DMS79 treated with DMSO at 0.1 percent for 48 hours (cell line): ENCODE measurements at regions not wholly inside any gene's neighbourhood (a gene's known extent, or its start where the extent isn't known, plus 50 kb on each side); places are given as distances from the start of the nearest gene placed in this dataset.

Source experiments
- DNase-seq: peaks from one replicate; lab custom pipeline; 2025; lab: John Stamatoyannopoulos, UW

DNA sequence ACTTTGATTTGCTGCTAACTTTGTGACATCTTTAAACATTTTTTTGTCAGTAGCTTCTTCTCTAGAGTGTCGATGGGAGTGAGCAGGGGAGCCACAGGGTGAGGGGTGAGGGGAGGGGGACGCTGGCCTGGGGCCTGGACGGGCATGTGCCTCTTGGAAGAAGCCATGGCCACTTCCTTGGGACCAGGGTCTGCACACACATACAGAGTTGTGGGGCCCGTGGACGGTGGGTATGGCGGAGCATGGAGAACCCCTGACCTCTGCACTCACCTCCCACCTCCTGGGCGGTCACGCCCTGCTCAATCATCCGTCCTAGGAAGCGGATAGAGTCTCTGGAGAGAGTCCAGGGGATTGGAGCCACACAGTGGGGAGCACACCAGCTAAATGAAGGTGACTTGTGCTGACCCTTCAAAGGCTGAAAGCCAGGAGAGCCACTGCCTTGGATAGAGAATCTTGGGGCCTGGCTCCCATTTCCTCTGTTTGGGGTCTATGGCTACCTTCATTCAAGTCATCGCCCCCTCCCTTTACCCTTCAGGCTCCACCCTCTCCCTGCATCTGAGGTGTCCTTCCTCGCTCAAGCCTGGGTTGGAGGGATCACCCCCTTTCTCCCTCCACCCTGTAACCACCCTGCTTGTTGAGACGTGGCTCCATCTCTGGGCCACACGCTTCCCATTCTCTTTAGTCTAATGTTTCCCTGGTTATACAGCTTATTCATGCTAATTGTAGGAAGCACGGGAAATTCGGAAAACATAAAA is 63.9 kb upstream of the HAAO start:
- no peak for DNase-seq

DNA sequence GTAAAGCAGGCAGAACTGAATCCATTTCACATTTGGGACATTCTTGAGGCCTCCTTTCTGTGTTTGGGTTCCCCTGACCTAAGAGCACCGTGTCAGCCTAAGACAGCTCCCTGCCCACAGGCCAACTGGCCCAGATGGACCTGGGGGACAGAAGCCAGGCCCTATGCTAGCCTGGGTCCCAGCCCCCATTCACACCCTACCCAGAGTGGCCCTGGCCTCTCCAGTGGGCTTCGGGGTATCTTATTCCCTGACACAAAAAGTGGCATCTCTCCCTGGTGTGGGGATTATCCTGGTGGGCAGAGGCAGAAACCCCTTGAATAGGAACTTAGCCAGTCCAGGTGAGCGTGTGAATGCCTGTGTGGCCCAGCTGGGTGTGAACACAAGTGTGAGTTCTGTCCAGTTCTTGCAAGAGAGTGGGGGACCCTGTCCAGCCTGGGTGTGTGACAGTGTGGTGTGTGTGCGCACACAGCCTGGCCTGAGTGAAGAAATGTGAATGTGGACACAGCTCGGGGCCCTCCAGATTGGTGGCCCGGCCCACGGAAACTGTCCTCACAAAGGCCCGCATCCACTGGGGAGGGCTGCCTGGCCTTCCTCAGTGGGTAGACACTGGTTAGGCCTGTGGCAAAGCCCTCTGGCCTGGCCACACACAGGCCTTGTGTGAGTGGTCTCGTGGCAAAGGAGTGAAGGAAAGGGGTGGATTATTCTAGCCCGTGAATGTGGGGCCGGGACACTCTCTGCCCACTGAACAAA is 63.0 kb upstream of the HAAO start:
- DNase-seq = no peak

DNA sequence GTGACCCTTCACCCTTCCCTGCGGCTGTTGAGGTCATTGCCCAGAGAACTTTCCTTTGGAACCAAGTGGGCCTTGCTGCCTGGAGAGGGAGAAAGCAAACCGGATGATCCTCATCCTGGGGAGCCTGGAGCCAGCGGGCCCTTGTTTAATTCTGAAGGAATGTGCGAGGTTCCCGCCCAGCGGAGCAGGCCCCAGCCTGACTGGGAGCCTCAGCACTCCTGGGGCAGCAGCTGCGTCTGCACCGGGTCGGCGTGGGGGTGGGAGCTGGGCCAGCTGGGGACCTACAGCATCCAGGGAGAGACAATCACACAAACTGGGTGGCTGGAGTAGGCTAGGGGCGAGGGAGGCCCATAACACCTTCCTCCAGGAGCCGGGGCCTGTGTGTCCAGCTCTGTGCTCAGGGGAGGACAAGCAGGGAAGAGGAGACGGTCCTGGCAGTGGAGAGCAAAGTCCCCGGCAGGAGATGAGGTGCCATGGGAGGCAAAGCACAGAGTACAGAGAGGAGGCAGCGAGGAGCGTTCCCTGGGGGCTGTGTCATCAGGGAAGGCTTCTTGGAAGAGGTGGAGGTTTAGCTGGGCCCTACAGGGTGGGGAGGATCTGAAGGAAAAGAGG is 61.9 kb upstream of the HAAO start:
- no peak for DNase-seq

DNA sequence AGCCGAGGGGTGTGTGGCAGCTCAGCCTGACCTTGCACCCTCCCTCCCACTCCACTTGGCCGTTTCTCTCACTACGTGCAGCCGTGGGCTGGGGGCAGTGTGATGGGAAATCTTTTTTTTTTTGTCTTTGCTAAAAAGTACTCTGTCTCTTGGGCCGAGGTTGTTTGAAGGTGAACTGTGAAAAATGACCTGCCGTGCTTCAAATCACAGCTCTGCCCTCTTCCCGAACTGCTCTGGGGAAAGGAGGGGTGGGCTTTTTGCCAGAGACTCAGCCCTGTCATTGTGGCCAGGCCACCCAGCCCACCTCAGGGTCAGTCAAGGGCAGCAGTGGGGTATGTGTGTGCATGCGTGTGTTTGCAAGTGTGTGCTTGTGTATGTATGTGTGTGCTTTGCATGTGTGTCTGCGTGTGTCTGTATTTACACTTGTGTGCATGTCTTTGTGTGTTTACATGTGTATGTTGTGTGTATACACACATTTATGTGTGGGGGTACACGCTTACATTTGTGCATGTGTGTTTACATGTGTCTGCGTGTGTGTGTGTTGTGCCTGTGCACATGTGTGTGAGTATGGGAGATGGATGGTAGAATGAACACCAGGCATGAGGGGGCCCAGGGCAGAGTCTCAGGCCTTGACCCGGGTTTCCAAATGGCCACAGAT is 61.3 kb upstream of the HAAO start:
- no peak for DNase-seq

DNA sequence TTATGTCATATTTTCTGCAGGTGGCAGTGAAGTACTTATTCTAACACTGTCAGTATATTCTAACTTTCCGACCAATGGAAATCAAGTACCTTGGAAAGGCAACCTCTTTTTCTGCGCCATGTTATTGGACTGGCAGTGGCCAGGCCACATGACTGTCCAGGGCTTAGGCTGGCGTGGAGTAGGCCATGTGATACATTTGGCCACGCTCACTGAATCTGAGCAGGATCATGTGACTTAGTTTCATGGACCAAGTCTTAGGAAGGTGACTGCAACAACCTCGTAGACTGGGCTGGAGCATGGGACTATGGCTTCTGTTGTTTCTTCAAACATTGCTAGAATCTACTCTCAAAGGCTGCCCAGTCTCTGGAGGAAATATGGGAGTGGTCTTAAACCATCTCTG is 60.4 kb upstream of the HAAO start:
- no peak for DNase-seq

DNA sequence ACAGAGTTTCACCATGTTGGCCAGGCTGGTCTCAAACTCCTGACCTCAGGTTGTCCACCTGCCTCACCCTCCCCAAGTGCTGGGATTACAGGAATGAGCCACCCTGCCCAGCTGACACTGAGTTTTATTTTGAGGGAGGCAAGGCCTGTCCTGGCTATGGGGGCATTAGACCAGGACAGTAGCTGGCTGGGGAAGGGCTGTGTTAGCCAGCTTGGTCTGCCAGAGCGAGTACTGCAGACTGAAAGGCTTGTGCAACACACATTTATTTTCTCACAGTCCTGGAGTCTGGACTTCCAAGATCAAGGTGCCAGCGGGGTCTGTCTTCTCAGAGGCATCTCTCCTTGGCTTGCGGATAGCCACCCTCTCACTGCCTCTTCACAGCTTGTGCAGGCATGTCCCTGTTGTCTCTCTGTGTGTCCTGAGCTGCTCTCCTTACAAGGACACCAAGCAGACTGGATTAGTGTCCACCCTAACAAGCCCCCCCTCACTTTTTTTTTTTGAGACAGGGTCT is 59.4 kb upstream of the HAAO start:
- no peak for DNase-seq

DNA sequence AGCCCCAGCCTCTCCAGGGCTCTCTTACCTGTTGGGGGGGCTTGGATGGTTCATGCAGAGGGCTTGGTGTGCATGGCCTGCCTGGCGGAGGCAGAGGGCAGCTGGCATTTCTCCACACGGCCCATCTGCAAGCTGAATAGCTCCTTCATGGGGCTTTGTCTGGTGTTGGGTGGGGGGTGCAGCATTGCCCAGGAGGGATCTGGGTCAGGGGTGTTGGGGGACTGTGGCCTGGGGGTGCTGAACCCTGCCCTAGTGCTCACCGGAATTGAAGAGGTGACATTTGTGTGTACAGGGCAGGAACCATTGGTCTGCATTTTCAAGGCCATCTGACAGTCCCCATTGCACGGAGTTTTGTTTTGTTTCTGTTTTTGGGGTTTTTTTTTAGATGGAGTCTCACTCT is 58.8 kb upstream of the HAAO start:
- DNase-seq = no peak

DNA sequence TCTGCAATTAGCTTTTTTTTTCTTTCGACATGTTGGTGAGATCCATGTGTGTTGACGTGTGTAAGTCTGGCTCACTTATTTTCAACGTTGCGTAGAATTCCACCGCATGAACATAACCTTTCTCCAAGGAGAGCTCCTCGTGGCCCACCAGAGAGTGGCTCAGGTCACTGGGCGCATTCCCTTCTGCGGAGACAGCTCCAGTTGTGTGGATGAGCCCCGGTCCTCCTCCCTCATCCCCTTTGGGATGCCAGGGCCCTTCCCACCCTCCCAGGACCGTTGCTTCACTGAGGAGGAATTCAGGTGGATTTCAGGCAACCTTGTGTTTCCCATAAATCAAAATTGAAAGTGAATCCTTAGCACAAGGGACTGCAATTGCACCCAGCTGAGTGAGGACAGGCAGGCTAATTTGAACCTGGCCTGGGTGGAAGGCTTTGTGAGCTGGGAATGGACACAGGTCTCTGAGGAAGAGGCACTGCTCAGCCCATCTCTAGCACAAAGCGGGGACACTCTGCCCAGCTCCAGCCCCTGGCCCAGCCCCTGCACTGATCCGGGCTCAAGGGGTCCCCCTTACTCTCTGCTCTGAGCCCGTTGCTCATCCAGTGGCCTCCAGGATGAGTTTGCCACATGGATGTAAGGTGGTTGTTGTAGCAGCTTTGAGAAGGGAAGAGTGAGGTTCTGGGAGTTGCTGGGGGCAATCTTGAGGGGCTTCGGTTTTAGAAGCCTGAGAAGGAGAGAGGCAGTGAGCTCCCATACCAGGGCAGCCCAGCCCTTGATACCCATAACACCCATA is 57.8 kb upstream of the HAAO start:
- DNase-seq = no peak

DNA sequence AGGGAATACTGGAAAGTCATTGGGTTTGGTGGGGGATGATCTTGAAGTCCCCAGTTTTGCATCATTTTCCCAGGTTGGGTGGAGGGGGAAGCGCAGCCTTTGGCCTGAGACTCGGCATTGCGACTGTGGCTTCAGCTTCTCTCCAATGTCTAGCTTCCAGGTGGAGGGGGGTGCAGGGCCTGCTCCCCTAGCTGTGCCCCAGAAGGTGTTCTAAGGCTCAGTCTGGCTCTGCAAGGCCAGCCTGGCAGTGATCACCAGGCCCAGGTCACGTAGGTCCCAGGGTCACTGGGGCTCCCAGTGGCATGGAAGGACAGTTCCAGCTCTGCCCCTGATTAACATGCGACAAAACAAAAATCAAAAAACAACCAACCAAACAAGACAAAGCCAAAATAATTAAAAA is 56.9 kb upstream of the HAAO start:
- DNase-seq = no peak

DNA sequence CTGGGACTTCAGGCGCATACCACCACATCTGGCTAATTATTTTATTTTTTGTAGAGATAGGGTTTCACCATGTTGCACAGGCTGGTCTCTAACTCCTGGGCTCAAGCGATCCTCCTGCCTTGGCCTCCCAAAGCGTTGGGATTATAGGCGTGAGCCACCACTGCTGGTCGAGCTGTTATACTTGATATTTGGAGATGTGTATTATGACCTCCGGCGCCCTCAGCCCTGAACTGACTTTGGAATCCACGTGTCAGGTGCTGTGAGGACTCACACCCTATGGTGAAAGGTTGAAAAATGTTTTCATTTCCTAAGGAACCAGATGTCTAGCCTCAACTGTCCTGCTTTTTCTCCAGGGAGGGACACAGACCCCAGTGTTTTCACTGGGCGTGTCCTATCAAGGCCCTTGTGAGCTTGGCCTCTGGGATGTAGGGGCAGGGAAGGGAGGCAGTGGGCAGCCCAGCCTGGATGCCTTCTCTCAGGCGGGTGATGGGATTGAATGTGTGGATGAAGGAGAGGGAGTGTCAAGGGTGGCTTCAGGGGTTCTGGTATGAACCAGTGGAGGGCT is 56.4 kb upstream of the HAAO start:
- no peak for DNase-seq

DNA sequence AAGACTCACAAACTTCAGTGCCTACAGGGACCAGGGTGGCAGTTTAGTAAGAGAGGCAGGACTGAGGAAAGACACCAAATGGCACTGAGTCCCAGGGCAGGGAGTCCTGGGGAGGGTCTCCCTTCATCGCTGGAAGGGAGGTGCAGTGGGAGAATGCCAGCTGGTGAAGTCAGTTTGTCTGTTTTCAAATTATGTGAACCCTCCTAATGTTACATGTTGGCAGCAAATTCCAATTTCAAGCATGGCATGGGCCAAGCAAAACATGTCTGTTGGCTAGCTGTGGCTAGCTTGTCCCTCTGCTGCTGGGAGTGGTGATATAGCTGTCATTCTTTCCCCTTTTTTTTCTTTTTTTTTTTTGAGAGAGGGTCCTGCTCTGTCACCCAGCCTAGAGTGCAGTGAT is 55.9 kb upstream of the HAAO start:
- no peak for DNase-seq

DNA sequence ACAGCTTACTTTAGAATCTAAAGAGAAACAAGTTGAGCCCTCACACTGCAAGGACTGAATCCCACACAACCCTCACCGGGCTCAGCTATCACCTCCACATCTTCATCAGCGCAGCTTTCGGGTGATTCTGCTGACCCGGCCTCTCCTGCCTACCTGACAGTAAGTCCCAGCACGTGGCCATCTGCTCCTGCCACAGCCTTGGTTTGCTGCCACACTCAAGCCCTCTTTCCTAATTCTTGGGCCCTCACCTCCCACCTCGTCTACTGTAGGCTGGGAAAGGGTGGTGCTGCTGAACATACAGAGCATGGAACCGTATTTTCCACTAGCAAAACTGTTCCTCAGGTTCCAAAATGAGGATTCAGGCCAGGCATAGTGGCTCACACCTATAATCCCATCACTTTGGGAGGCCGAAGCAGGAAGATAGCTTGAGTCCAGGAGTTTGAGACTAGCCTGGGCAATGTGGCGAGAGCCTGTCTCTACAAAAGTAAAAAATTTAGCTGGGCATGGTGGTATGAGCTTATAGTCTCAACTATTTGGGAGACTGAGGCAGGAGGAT is 55.3 kb upstream of the HAAO start:
- no peak for DNase-seq

DNA sequence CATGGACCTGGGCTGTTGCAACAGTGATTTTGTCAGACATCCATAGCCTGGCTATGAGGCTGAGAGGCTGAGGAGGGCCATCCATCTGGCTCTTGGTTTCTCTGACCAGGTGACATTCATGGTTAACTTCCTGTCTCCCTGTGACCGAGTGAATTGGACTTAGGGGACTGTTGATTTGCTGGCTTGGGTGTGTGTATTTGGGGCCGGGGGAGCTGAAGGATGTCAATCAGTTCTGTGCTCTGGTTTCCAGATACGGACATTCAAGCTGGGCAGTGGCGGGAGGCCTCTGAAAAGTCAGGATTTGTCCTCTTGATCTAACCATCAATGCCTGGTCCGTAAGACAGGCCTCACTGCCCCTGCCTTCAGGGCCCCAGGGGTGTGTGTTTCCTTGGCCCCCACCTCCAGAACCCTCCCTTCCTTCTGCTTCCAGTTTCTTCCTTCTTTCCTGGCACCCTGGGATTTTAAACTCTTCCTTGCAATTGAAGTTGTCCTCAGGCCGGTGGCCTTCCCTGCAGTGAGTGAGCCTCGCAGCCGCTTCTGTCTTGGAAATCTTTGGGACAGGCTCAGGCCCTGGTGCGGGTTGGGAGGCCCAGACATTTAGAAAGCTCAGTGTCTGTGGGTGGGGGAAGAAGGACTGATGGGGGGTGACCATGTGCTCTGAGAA is 54.7 kb upstream of the HAAO start:
- DNase-seq = no peak

DNA sequence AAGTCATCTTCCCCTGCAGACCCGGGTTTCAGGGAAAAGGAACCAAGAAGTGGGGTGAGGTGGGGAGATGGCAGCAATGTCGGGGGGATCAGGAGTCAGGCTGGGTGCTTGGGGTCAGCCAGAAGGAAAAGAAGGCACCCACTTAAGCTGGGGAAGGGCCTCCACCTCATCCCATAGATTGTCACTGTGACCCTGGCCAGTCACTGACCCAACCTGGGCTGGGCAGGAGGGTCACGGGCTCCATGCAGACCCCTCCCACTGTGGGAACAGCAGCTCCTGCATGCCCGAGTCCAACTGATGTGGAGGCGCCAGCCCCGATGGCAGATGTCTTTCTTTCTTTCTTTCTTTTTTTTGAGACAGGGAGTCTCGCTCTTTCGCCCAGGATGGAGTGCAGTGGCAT is 53.6 kb upstream of the HAAO start:
- no peak for DNase-seq

DNA sequence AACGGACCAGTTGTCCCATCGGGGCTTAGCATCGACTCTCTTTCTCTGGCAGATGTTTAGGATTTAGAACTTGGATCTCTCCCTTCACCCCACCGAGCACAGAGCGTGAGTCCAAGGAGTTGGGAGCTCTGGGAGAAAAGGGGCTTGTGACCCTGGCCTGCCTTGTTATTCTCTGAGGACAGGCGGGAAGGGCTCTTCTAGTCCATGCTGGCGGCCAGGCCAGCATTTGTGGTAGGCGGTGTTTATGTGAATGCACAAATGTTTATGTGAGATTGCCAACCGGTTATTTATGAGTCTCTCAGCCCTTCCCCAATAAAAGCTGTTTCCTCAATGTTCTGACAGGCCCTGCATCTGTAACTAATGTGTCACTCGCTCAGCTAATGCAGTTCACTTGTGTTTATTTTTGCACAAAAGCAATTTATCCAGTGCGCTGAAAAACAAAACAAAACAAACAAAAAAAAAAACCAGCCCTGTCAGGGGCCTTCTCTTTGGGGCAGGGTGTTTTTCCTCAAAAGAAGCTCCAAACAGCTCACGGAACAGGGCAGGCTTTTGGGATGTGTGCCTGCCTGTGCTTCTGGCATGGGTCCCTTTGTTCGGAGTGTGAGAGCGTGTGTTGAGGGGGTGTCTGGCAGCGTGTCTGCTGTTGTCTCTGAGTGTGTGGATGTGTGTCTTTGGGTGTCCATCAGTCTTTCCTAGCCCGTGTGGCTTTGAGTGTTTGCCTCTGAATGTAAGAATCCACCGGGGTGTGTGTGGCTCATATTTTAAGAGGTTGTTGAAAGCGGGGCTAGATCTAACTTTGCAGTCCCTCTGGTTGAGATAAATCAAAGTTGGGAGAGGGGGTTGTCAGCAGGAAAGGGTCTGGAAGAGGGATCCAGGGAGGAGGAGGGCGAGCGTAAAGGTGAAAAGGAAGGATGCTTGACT is 52.8 kb upstream of the HAAO start:
- DNase-seq = no peak

DNA sequence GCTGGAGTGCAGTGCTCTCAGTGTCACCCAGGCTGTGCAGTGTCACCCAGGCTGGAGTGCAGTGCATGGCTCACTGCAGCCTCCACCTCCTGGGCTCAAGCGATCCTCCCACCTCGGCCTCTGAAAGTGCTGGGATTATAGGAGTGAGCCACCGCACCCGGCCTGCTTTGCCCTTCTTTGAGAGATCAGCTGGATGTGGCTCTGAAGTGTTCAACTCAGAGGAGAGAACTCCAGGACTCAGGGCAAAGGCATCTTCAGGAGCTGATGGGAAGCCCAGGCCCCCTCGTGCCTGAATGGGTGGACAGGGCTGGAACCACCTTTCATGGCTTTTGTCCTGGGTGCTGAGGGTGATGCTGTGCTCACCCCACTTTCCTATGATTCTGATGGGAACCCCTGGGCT is 52.0 kb upstream of the HAAO start:
- no peak for DNase-seq

DNA sequence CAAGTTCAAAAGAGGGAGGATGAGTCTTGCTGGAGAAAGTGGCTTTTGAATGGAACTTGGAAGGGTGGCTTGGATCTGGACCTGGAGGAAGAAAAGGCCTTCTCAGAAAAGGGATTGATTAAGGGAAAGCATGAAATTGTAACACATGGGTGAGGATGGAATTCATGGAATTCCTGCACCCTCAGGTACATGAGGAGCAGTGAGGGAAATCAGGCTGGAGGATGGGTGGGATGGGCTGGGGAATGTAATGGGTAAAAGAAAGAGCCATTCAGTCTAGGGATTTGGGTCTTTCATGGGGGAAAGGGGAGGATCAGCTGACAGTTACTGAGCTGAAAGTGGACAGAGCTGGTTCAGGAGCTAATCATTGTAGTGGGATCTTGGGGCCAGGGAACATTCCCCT is 51.2 kb upstream of the HAAO start:
- DNase-seq = no peak

DNA sequence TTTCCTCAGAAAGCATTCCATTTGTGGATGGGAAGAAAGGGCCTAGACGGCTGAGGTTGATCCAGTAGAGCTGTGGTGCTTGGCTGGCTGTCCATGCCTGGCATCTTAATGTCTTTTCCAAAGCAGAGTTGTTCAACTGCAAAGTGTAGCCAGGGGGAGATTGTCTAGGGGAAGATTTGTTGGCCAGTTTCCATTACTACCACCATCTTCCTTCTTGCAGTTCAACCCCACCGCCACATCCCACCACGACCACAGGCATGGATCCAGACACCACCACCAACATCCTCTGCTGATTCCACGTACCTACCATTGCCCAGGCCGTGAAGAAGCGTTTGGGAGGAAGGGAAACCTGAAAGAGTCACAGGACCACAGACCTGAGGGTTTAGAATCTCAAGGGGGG is 50.7 kb upstream of the HAAO start:
- DNase-seq = no peak

DNA sequence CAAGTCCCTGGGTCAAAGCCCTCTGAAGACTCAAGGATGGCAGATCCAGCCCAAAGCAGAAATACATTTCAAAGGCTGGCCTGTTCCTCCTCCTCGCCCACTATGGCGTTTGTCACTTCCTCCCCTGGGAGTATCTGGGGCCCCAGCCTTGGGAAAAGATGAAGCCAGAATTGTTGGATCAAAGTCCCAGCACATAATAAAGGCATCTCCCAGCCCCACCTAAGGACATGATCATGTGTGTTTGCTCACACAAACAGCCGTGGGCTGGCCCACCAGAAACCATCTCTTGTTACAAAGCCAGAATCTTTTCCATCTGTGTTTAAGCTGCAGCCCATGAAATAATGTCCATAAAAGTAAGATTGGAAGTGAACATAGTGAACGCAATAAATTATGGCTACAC is 50.1 kb upstream of the HAAO start:
- DNase-seq = no peak
